IPS-18c (cell line): ENCODE measurements at regions not wholly inside any gene's neighbourhood (a gene's known extent, or its start where the extent isn't known, plus 50 kb on each side); places are given as distances from the start of the nearest gene placed in this dataset.

Experiments
- H3K4me3 ChIP-seq: 2 replicates; pipeline ENCODE4 v1.7.0; 2013; ENCODE audit warnings: low read depth, mild to moderate bottlenecking, low read length, moderate library complexity; ENCODE audit not compliant: insufficient read depth
- H3K9me3 ChIP-seq: one replicate; pipeline ENCODE4 v1.6.1; 2013; ENCODE audit warnings: mild to moderate bottlenecking, low read length, moderate library complexity; ENCODE audit not compliant: control insufficient read depth, insufficient read depth

GRCh38 chr15:85925649-85926237 lies 131.0 kb upstream of the KLHL25 start:
- Histone ChIP-seq H3K9me3 (no peaks in the 10 kb centered on the region), H3K4me3 (no peak overlapping the region)

GRCh38 chr15:85926834-85927233 lies 132.1 kb upstream of the KLHL25 start:
- no peaks in the 10 kb centered on the region for H3K9me3 ChIP-seq

GRCh38 chr15:85927931-85928537 lies 133.3 kb upstream of the KLHL25 start:
- Histone ChIP-seq H3K4me3 (no peak overlapping the region), H3K9me3 (no peaks in the 10 kb centered on the region)

More at GRCh38 chr15:85926834-85927233, 132.1 kb upstream of the KLHL25 start:
- H3K4me3 ChIP-seq, result no peak overlapping the region

- Histone ChIP-seq H3K4me3 (no peak overlapping the region), H3K9me3 (peaks cover under 1% of the 10 kb centered on the region)
Observed at GRCh38 chr15:85929786-85930185, 135.1 kb upstream of the KLHL25 start.

- Histone ChIP-seq H3K4me3 (no peak overlapping the region), H3K9me3 (peaks cover 2% of the 10 kb centered on the region)
Observed at GRCh38 chr15:85932391-85932790, 137.7 kb upstream of the KLHL25 start.

GRCh38 chr15:85934691-85935090 lies 140.0 kb upstream of the KLHL25 start:
- no peak overlapping the region for H3K4me3 ChIP-seq
- peaks cover 2% of the 10 kb centered on the region for H3K9me3 ChIP-seq

- no peak overlapping the region for H3K4me3 ChIP-seq
- H3K9me3 ChIP-seq, result peaks cover 2% of the 10 kb centered on the region
Observed at GRCh38 chr15:85935182-85935581, 140.5 kb upstream of the KLHL25 start.

GRCh38 chr15:85937661-85938060 lies 142.0 kb upstream of the AGBL1 start:
- peaks cover 2% of the 10 kb centered on the region for H3K9me3 ChIP-seq
- H3K4me3 ChIP-seq, result no peak overlapping the region

GRCh38 chr15:85941186-85941855 lies 138.3 kb upstream of the AGBL1 start:
- H3K4me3 ChIP-seq, result no peak overlapping the region
- H3K9me3 ChIP-seq, result no peaks in the 10 kb centered on the region

- no peaks in the 10 kb centered on the region for H3K9me3 ChIP-seq
Observed at GRCh38 chr15:85942632-85943031, 137.0 kb upstream of the AGBL1 start.

GRCh38 chr15:85943151-85943550 lies 136.5 kb upstream of the AGBL1 start:
- Histone ChIP-seq H3K9me3 (no peaks in the 10 kb centered on the region), H3K4me3 (no peak overlapping the region)

More at GRCh38 chr15:85942632-85943031, 137.0 kb upstream of the AGBL1 start:
- H3K4me3 ChIP-seq, result no peak overlapping the region

- H3K4me3 ChIP-seq, result no peak overlapping the region
- H3K9me3 ChIP-seq, result no peaks in the 10 kb centered on the region
Observed at GRCh38 chr15:85943791-85944190, 135.9 kb upstream of the AGBL1 start.

- Histone ChIP-seq H3K9me3 (no peaks in the 10 kb centered on the region), H3K4me3 (no peak overlapping the region)
Observed at GRCh38 chr15:85947021-85947420, 132.7 kb upstream of the AGBL1 start.

GRCh38 chr15:85947936-85948335 lies 131.7 kb upstream of the AGBL1 start:
- Histone ChIP-seq H3K4me3 (no peak overlapping the region), H3K9me3 (no peaks in the 10 kb centered on the region)

- no peaks in the 10 kb centered on the region for H3K9me3 ChIP-seq
- no peak overlapping the region for H3K4me3 ChIP-seq
Observed at GRCh38 chr15:85950101-85950500, 129.6 kb upstream of the AGBL1 start.

GRCh38 chr15:85954586-85954985 lies 125.1 kb upstream of the AGBL1 start:
- Histone ChIP-seq H3K9me3 (no peaks in the 10 kb centered on the region), H3K4me3 (no peak overlapping the region)

GRCh38 chr15:85955501-85956391 lies 123.9 kb upstream of the AGBL1 start:
- Histone ChIP-seq H3K9me3 (no peaks in the 10 kb centered on the region), H3K4me3 (no peak overlapping the region)
